Fibroblast of skin of left biceps (primary cell): ENCODE measurements at regions not wholly inside any gene's neighbourhood (a gene's known extent, or its start where the extent isn't known, plus 50 kb on each side); places are given as distances from the start of the nearest gene placed in this dataset.

Source experiments
- DNase-seq, 2 experiments: peaks; one replicate each; pipeline ENCODE4 v3.0.0-alpha.2; 2013; ENCODE audit warnings: low read depth in 2 of 2

- no peak for DNase-seq
Measured at GRCh38 chr6:25065666-25066065, 129.9 kb upstream of the RIPOR2 start.

GRCh38 chr6:25066593-25066992, 130.8 kb upstream of the RIPOR2 start:
- DNase-seq: no peak

- no peak for DNase-seq
Measured at GRCh38 chr6:25068866-25069265, 133.1 kb upstream of the RIPOR2 start.

- DNase-seq: peak in 1 of 2 experiments; percentile 45
Measured at GRCh38 chr6:25070547-25071366, 135.0 kb upstream of the RIPOR2 start.

- DNase-seq: no peak
Measured at GRCh38 chr6:25078141-25078540, 142.4 kb upstream of the RIPOR2 start.

GRCh38 chr6:25083784-25084507, 148.2 kb upstream of the RIPOR2 start:
- DNase-seq: no peak

- DNase-seq: no peak
Measured at GRCh38 chr6:25084508-25084833, 148.7 kb upstream of the RIPOR2 start.

GRCh38 chr6:25085756-25086155, 150.0 kb upstream of the RIPOR2 start:
- no peak for DNase-seq

- DNase-seq: no peak
Measured at GRCh38 chr6:25086500-25087091, 150.8 kb upstream of the RIPOR2 start.

GRCh38 chr6:25088513-25088912, 152.8 kb upstream of the RIPOR2 start:
- peak in 1 of 2 experiments; percentile 7 for DNase-seq

- no peak for DNase-seq
Measured at GRCh38 chr6:25089442-25089841, 153.7 kb upstream of the RIPOR2 start.

GRCh38 chr6:25094726-25095125, 159.0 kb upstream of the RIPOR2 start:
- DNase-seq: no peak

- no peak for DNase-seq
Measured at GRCh38 chr6:25100288-25100687, 164.5 kb upstream of the RIPOR2 start.

GRCh38 chr6:25103603-25104002, 167.8 kb upstream of the RIPOR2 start:
- no peak for DNase-seq

- peak in 1 of 2 experiments; percentile 12 for DNase-seq
Measured at GRCh38 chr6:25105070-25105925, 169.5 kb upstream of the RIPOR2 start.

- DNase-seq: no peak
Measured at GRCh38 chr6:25107218-25107617, 171.5 kb upstream of the RIPOR2 start.

GRCh38 chr6:25111782-25112181, 167.4 kb upstream of the CARMIL1 start:
- no peak for DNase-seq

GRCh38 chr6:25112322-25112773, 166.8 kb upstream of the CARMIL1 start:
- no peak for DNase-seq

GRCh38 chr6:25113436-25113835, 165.7 kb upstream of the CARMIL1 start:
- no peak for DNase-seq

GRCh38 chr6:25118038-25118437, 161.1 kb upstream of the CARMIL1 start:
- DNase-seq: no peak

- no peak for DNase-seq
Measured at GRCh38 chr6:25121186-25121585, 158.0 kb upstream of the CARMIL1 start.

- no peak for DNase-seq
Measured at GRCh38 chr6:25122001-25122400, 157.2 kb upstream of the CARMIL1 start.
